ENCODE measurements at regions not wholly inside any gene's neighbourhood (a gene's known extent, or its start where the extent isn't known, plus 50 kb on each side); places are given as distances from the start of the nearest gene placed in this dataset.

DNA sequence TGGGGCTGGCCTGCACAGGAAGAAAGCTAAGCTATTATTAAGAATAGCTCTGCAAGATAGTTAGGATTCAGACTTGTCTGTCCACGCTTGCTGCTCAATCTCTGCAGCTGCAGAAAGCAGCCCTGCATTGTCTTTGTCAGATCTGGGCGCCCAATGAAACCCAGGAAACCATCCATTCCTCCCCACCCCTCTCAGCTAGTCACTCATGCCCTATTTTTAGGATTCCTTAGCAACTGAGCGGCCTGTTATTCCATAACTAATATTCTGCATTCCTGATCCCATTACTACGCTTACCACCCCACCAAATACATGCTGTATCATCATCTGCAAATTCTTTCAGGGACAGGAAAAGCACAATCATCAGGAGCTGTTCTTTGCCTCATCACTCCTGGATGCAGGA, 52.9 kb upstream of the APC start:
- intact Hi-C loops (cut with DNase I): loop anchor here in 2 of 10 donors (5.0 to 10.0 kb wide), 3 partner anchors 42 to 130 kb away; no protein-coding TSS in a partner anchor
- DNase-seq: peak; percentile 11 to 50
- Histone ChIP-seq H3K9me3 (no peaks in the 10 kb centered on the region), H3K4me3 (no peak overlapping the region), H3K27ac (peak overlapping the region in 9 of 10 donors; percentile 5 to 83 (median 71)), H3K4me1 (peaks cover 0 to 38% (median 20%) of the 10 kb centered on the region in 9 donors), H3K27me3 (peaks cover 0 to 4% (median 0%) of the 10 kb centered on the region in 7 donors), H3K36me3 (no peaks in the 10 kb centered on the region)
- WGBS, 2 donors: 19 to 44% methylated on average over 4 of the region's 4 CpGs
- TF ChIP-seq, protein P1, sequence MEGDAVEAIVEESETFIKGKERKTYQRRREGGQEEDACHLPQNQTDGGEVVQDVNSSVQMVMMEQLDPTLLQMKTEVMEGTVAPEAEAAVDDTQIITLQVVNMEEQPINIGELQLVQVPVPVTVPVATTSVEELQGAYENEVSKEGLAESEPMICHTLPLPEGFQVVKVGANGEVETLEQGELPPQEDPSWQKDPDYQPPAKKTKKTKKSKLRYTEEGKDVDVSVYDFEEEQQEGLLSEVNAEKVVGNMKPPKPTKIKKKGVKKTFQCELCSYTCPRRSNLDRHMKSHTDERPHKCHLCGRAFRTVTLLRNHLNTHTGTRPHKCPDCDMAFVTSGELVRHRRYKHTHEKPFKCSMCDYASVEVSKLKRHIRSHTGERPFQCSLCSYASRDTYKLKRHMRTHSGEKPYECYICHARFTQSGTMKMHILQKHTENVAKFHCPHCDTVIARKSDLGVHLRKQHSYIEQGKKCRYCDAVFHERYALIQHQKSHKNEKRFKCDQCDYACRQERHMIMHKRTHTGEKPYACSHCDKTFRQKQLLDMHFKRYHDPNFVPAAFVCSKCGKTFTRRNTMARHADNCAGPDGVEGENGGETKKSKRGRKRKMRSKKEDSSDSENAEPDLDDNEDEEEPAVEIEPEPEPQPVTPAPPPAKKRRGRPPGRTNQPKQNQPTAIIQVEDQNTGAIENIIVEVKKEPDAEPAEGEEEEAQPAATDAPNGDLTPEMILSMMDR (IDR thresholded peaks at IDR 0.05): no peak
- peak; percentile 69 to 95 (median 93) for ATAC-seq

DNA sequence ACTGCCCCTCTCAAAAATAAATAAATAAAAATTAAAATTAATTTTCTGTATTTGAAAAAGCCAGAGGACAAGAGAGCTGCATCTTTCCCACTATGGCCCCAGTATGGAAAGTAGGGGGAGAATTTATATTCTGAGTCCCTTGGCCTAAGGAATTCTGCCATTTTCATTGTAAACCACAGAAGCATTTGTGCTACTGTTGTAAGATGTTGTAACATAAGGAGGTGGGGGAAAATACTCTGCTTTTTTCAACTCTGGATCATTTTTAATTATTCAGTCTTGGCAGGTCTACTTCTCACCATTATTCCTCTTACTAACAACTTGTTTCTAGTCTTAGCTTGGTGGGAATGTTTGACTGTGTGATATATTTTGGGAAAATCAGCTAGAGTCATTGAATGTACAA, 52.3 kb upstream of the APC start:
- H3K27ac ChIP-seq: peak overlapping the region in 9 of 10 donors; percentile 5 to 83 (median 71)
- no peaks in the 10 kb centered on the region for H3K36me3 ChIP-seq
- intact Hi-C loops (cut with DNase I): loop anchor here in 1 of 10 donors (5.0 to 10.0 kb wide), 3 partner anchors 43 to 131 kb away; no protein-coding TSS in a partner anchor
- no peaks in the 10 kb centered on the region for H3K9me3 ChIP-seq
- ATAC-seq: no peak
- TF ChIP-seq, protein P1 (IDR thresholded peaks at IDR 0.05): no peak
- H3K4me3 ChIP-seq: no peak overlapping the region
- H3K27me3 ChIP-seq: peaks cover 0 to 4% (median 0%) of the 10 kb centered on the region in 7 donors
- H3K4me1 ChIP-seq: peaks cover 0 to 38% (median 20%) of the 10 kb centered on the region in 9 donors
- DNase-seq: no peak

DNA sequence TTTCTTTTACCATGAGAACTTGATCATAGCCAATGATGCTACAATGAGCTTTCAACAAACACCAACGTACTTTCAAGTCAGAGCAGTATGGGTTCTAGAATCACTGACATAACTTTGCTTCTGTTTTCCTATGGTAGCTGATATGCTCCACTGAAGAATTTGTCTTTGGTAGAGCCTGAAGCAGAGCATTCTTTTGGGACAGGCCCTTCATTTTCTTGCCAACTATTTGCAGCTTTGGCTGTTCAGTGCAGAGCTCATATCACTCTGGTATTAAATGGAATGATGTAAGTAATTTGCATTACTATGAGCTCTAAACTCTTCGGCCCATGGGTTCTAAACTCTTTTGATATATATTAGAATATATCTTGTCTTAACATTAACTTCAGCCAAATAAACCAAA, 51.8 kb upstream of the APC start:
- intact Hi-C loops (cut with DNase I): loop anchor here in 1 of 10 donors (5.0 to 10.0 kb wide), 3 partner anchors 44 to 131 kb away; no protein-coding TSS in a partner anchor
- Histone ChIP-seq H3K9me3 (no peaks in the 10 kb centered on the region), H3K36me3 (no peaks in the 10 kb centered on the region), H3K4me1 (peaks cover 0 to 38% (median 20%) of the 10 kb centered on the region in 9 donors), H3K27ac (peak overlapping the region in 7 of 10 donors; percentile 56 to 83 (median 77)), H3K4me3 (no peak overlapping the region), H3K27me3 (peaks cover 0 to 4% (median 0%) of the 10 kb centered on the region in 7 donors)
- ATAC-seq (peak in 7 of 8 donors; percentile 41 to 82 (median 68)), DNase-seq (peak in 1 of 2 donors; percentile 15)
- 34 to 37% methylated on average over 2 of the region's 2 CpGs for WGBS, 2 donors
- TF ChIP-seq, protein P1 (IDR thresholded peaks at IDR 0.05): no peak

DNA sequence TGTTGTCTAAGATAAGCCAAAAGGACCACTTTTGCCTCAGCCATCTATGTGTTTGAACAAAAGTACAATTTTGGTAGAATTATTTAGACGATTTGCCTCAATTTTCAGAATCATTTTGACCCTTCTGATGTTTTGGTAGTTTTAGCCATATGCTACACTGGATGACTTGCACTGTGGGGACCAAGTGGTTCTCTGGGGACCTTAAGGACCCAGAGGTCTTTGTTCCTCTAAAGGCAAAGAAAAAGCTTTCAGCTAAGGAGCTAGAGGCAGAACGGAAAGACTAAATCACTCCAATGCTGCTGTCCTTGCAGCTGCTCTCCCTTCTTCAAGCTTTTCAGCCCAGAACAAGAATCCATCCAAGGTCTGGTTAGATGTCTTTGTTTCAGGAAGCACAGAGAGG, 51.0 kb upstream of the APC start:
- 83 to 86% methylated on average over 2 of the region's 2 CpGs for WGBS, 2 donors
- Histone ChIP-seq H3K27me3 (peaks cover 0 to 4% (median 0%) of the 10 kb centered on the region in 7 donors), H3K27ac (peak overlapping the region in 4 of 10 donors; percentile 77 to 83 (median 80)), H3K36me3 (no peaks in the 10 kb centered on the region), H3K4me1 (peaks cover 0 to 34% (median 16%) of the 10 kb centered on the region in 9 donors), H3K4me3 (no peak overlapping the region), H3K9me3 (no peaks in the 10 kb centered on the region)
- ATAC-seq: no peak
- TF ChIP-seq, protein P1 (IDR thresholded peaks at IDR 0.05): no peak
- intact Hi-C loops (cut with DNase I): loop anchor here in 1 of 10 donors (5.0 to 10.0 kb wide), 3 partner anchors 44 to 132 kb away; no protein-coding TSS in a partner anchor
- DNase-seq: no peak
